ENCODE measurements at regions not wholly inside any gene's neighbourhood (a gene's known extent, or its start where the extent isn't known, plus 50 kb on each side); places are given as distances from the start of the nearest gene placed in this dataset.
A peak's percentile ranks its signal among the peaks of the same experiment; 100 is the strongest.
"Not testable (repeated sequence)": the region's sequence is repeated elsewhere in the genome, so short reads cannot be mapped to it uniquely, and the experiment has no call there.

GRCh38 chr1:144101397-144102045 lies 129.7 kb upstream of the FAM72C start:
- no peaks in the 10 kb centered on the region for H3K9me2 ChIP-seq
- no peaks in the 10 kb centered on the region for H3K36me3 ChIP-seq (replicated peaks in 1 of 2; ENCODE audit: control insufficient read depth in 1 of 2, insufficient read depth in 2 of 2, low read length in 1 of 2)
- H3K4me3 ChIP-seq (ENCODE audit: low read depth in 2 of 2, low read length in 1 of 2), result no peak overlapping the region
- no peak overlapping the region for H2AFZ ChIP-seq (ENCODE audit: low read depth)
- CTCF ChIA-PET, result no interaction called here
- TF ChIP-seq MEF2A (IDR thresholded peaks at IDR 0.05; ENCODE audit: borderline replicate concordance, low read depth) (no peak), TEAD4 (IDR thresholded peaks at IDR 0.05; ENCODE audit: borderline replicate concordance, insufficient read depth) (no peak), NFIC (IDR thresholded peaks at IDR 0.05; ENCODE audit: borderline replicate concordance) (no peak), GATA2 (CRISPR knock-in tag; IDR thresholded peaks at IDR 0.05) (no peak), CTCF (IDR thresholded peaks at IDR 0.05) (no peak), EZH2phosphoT487 (IDR thresholded peaks at IDR 0.05; ENCODE audit: borderline replicate concordance, low read depth) (no peak), JUND (IDR thresholded peaks at IDR 0.05) (no peak), MXI1 (IDR thresholded peaks at IDR 0.05; ENCODE audit: low read depth, low read length) (no peak), USF2 (IDR thresholded peaks at IDR 0.05; ENCODE audit: borderline replicate concordance, low read depth, low read length) (no peak), SIN3A (IDR thresholded peaks at IDR 0.05; ENCODE audit: borderline replicate concordance, low read depth, low read length) (no peak), CHD2 (IDR thresholded peaks at IDR 0.05; ENCODE audit: low read length, partially characterized antibody) (no peak), ELF1 (IDR thresholded peaks at IDR 0.05) (no peak), YY1 (IDR thresholded peaks at IDR 0.05; ENCODE audit: low read depth) (no peak), SMC3 (IDR thresholded peaks at IDR 0.05; ENCODE audit: low read depth, low read length) (no peak), ZBTB33 (IDR thresholded peaks at IDR 0.05; ENCODE audit: borderline replicate concordance, low read depth) (no peak), TCF12 (IDR thresholded peaks at IDR 0.05) (no peak)
- H3K4me2 ChIP-seq, result no peak overlapping the region
- H3K4me1 ChIP-seq (ENCODE audit: control insufficient read depth in 1 of 2, insufficient read depth in 2 of 2, low read depth in 1 of 2, low read length in 1 of 2), result no peaks in the 10 kb centered on the region
- no peak overlapping the region for H3K27ac ChIP-seq (ENCODE audit: low read depth in 2 of 2, low read length in 1 of 2)
- H4K20me1 ChIP-seq (ENCODE audit: insufficient read depth), result no peaks in the 10 kb centered on the region
- WGBS (ENCODE audit: low lambda C conversion rate), result 34% methylated on average over 8 of the region's 8 CpGs
- H3F3A ChIP-seq (replicated peaks; ENCODE audit: insufficient read depth), result no peaks in the 10 kb centered on the region
- H3K27me3 ChIP-seq (ENCODE audit: insufficient read depth), result no peaks in the 10 kb centered on the region
- H3K9ac ChIP-seq, result no peak overlapping the region
- no peak for DNase-seq
- POLR2A ChIA-PET, result no interaction called here
- H3K9me3 ChIP-seq, result no peaks in the 10 kb centered on the region
- no peaks in the 10 kb centered on the region for H3K79me2 ChIP-seq (ENCODE audit: insufficient read depth)

- H3K27me3 ChIP-seq (ENCODE audit: insufficient read depth); H3F3A ChIP-seq (replicated peaks; ENCODE audit: insufficient read depth); H3K79me2 ChIP-seq (ENCODE audit: insufficient read depth); H4K20me1 ChIP-seq (ENCODE audit: insufficient read depth); H2AFZ ChIP-seq (ENCODE audit: low read depth); DNase-seq; H3K27ac ChIP-seq (ENCODE audit: low read depth in 2 of 2, low read length in 1 of 2); H3K4me1 ChIP-seq (ENCODE audit: control insufficient read depth in 1 of 2, insufficient read depth in 2 of 2, low read depth in 1 of 2, low read length in 1 of 2); H3K36me3 ChIP-seq (replicated peaks in 1 of 2; ENCODE audit: control insufficient read depth in 1 of 2, insufficient read depth in 2 of 2, low read length in 1 of 2); H3K9me2 ChIP-seq; CTCF ChIA-PET; POLR2A ChIA-PET; H3K9ac ChIP-seq; H3K9me3 ChIP-seq: not testable (repeated sequence)
- Histone ChIP-seq H3K4me2 (peak overlapping the region; percentile 28; the same call in 1 of the 2 replicates), H3K4me3 (ENCODE audit: low read depth in 2 of 2, low read length in 1 of 2) (peak overlapping the region; percentile 44 to 49)
- WGBS (ENCODE audit: low lambda C conversion rate), result 1% methylated on average over 56 of the region's 93 CpGs
These were observed 105.5 kb upstream of the FAM72C start for GRCh38 chr1:144077167-144077841.

- H3K36me3 ChIP-seq (replicated peaks in 1 of 2; ENCODE audit: control insufficient read depth in 1 of 2, insufficient read depth in 2 of 2, low read length in 1 of 2); H4K20me1 ChIP-seq (ENCODE audit: insufficient read depth); H3F3A ChIP-seq (replicated peaks; ENCODE audit: insufficient read depth); H3K27ac ChIP-seq (ENCODE audit: low read depth in 2 of 2, low read length in 1 of 2); H3K4me2 ChIP-seq; POLR2A ChIA-PET; H3K4me3 ChIP-seq (ENCODE audit: low read depth in 2 of 2, low read length in 1 of 2); H3K4me1 ChIP-seq (ENCODE audit: control insufficient read depth in 1 of 2, insufficient read depth in 2 of 2, low read depth in 1 of 2, low read length in 1 of 2); CTCF ChIA-PET; DNase-seq; H3K9me3 ChIP-seq; H3K9me2 ChIP-seq; H3K27me3 ChIP-seq (ENCODE audit: insufficient read depth); H3K79me2 ChIP-seq (ENCODE audit: insufficient read depth); H2AFZ ChIP-seq (ENCODE audit: low read depth); H3K9ac ChIP-seq: not testable (repeated sequence)
- 2% methylated on average over 22 of the region's 53 CpGs for WGBS (ENCODE audit: low lambda C conversion rate)
These were observed 104.9 kb upstream of the FAM72C start for GRCh38 chr1:144076646-144077045.

All from SK-N-SH (cell line).